Choroid plexus epithelial cell (primary cell): ENCODE measurements at regions not wholly inside any gene's neighbourhood (a gene's known extent, or its start where the extent isn't known, plus 50 kb on each side); places are given as distances from the start of the nearest gene placed in this dataset.

Experiments
- DNase-seq: peaks from one replicate; pipeline ENCODE4 v3.0.0-alpha.2; 2010; ENCODE audit warnings: low read depth
- H3K4me3 ChIP-seq: 2 replicates; pipeline ENCODE4 v1.5.1; 2011; ENCODE audit warnings: low read depth, mild to moderate bottlenecking, control low read depth, low read length, moderate library complexity
- CTCF ChIP-seq: conservative IDR thresholded peaks from 2 replicates; pipeline ENCODE4 v1.5.1; 2011; ENCODE audit warnings: low read depth, mild to moderate bottlenecking, control low read depth, inconsistent platforms, low read length, moderate library complexity

GRCh38 chr3:29145360-29145759, 135.5 kb upstream of the RBMS3 start:
- no peak for TF ChIP-seq CTCF
- no peak for DNase-seq
- no peak overlapping the region for H3K4me3 ChIP-seq

GRCh38 chr3:29152379-29152778, 128.5 kb upstream of the RBMS3 start:
- peak; percentile 44 for DNase-seq
- TF ChIP-seq CTCF: peak; percentile 46
- no peak overlapping the region for H3K4me3 ChIP-seq

GRCh38 chr3:29153811-29154210, 127.1 kb upstream of the RBMS3 start:
- no peak for TF ChIP-seq CTCF
- no peak overlapping the region for H3K4me3 ChIP-seq
- DNase-seq: no peak

DNA sequence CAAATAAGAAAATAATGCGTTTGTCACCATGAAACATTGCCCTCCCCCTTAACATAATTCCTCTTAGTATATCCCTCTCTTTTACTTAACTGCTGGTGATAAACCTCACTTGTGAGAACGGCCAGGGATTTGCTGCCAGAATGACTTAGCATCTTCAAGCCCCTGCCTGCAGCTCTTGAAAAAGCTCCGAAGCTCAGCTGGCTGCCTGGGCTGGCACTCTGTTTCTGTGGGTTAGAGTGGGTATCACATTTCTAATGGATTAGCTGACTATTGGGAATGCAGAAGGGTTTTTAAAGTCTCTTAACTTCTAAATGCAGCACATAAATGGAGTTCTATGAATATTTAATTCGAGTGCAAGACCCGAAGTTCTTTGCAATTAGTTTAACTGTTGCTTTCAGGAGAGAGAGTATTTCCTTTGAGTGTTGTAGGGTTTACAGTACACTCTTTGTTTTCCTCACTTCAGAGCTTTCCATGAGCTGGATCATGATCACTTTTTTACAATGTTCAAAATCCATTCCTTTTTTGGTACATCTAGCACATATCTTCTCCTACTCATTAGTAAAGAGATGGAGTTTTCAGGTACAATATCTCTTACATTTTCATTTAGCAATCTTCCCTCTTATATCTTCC, 124.7 kb upstream of the RBMS3 start:
- TF ChIP-seq CTCF: no peak
- DNase-seq: no peak
- no peak overlapping the region for H3K4me3 ChIP-seq

- no peak overlapping the region for H3K4me3 ChIP-seq
- no peak for TF ChIP-seq CTCF
- no peak for DNase-seq
These were observed 116.0 kb upstream of the RBMS3 start for GRCh38 chr3:29164825-29165224.

- no peak overlapping the region for H3K4me3 ChIP-seq
- no peak for TF ChIP-seq CTCF
- no peak for DNase-seq
These were observed 113.7 kb upstream of the RBMS3 start for GRCh38 chr3:29167180-29167579.

- H3K4me3 ChIP-seq: no peak overlapping the region
- TF ChIP-seq CTCF: no peak
- no peak for DNase-seq
These were observed 112.8 kb upstream of the RBMS3 start for GRCh38 chr3:29168081-29168480.
